WERI-Rb-1 (cell line): ENCODE measurements at regions not wholly inside any gene's neighbourhood (a gene's known extent, or its start where the extent isn't known, plus 50 kb on each side); places are given as distances from the start of the nearest gene placed in this dataset.

Source experiments
- DNase-seq: peaks from one replicate; pipeline ENCODE4 v3.0.0-alpha.2; 2020
- H3K27ac ChIP-seq: fragments of 250-450 bp; sonication (Bioruptor Pico); 2 replicates; pipeline ENCODE4 v1.5.1; 2020; ENCODE audit warnings: mild to moderate bottlenecking, moderate library complexity
- H3K27me3 ChIP-seq: fragments of 250-450 bp; sonication (Bioruptor Pico); 2 replicates; pipeline ENCODE4 v1.5.1; 2021; ENCODE audit warnings: mild to moderate bottlenecking, low read depth, moderate library complexity; ENCODE audit not compliant: insufficient read depth, severe bottlenecking
- H3K36me3 ChIP-seq: fragments of 250-450 bp; sonication (Bioruptor Pico); 2 replicates; pipeline ENCODE4 v1.5.1; 2020; ENCODE audit warnings: mild to moderate bottlenecking, moderate library complexity
- H3K4me3 ChIP-seq: 2 replicates; pipeline ENCODE4 v1.5.1; 2011; ENCODE audit warnings: low read depth, mild to moderate bottlenecking, control low read depth, low read length
- H3K9me3 ChIP-seq: fragments of 250-450 bp; sonication (Bioruptor Pico); 2 replicates; pipeline ENCODE4 v1.5.1; 2021; ENCODE audit warnings: mild to moderate bottlenecking, moderate library complexity; ENCODE audit not compliant: severe bottlenecking
- CTCF ChIP-seq: IDR thresholded peaks from 2 replicates; pipeline ENCODE4 v1.5.1; 2011; ENCODE audit warnings: low read depth, mild to moderate bottlenecking, control low read depth, inconsistent platforms, low read length

DNA sequence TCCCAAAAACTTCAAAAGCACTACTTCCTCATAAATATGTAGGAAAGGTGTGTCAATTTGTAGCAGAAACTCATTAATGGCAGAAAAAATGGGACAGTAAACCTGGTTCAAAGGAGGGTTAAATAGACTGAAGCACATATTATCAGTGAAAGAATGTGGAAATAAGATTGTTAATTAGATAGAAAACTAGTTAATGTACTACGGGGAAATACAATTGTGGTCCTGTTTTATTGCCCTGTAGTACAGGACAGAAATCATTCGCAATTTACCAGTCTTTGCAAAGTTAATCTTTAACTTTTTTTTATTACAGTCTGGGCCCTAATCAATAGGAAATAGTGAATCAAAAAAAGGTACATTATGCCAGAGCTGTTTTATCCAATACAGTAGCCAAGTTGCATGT lies 82.0 kb upstream of the PAK5 start:
- no peaks in the 10 kb centered on the region for H3K36me3 ChIP-seq
- no peak for DNase-seq
- H3K4me3 ChIP-seq: no peak overlapping the region
- no peaks in the 10 kb centered on the region for H3K27me3 ChIP-seq
- no peak overlapping the region for H3K27ac ChIP-seq
- no peaks in the 10 kb centered on the region for H3K9me3 ChIP-seq
- TF ChIP-seq CTCF: no peak

- Histone ChIP-seq H3K4me3 (no peak overlapping the region), H3K9me3 (no peaks in the 10 kb centered on the region), H3K36me3 (no peaks in the 10 kb centered on the region), H3K27ac (no peak overlapping the region), H3K27me3 (no peaks in the 10 kb centered on the region)
- no peak for TF ChIP-seq CTCF
- no peak for DNase-seq
Observed at GRCh38 chr20:9919271-9920014, 80.6 kb upstream of the PAK5 start.

- no peak for TF ChIP-seq CTCF
- Histone ChIP-seq H3K4me3 (no peak overlapping the region), H3K36me3 (no peaks in the 10 kb centered on the region), H3K9me3 (no peaks in the 10 kb centered on the region), H3K27me3 (no peaks in the 10 kb centered on the region), H3K27ac (no peak overlapping the region)
- DNase-seq: no peak
Observed at GRCh38 chr20:9918348-9918747, 79.5 kb upstream of the PAK5 start.

GRCh38 chr20:9916761-9917160 lies 77.9 kb upstream of the PAK5 start:
- DNase-seq: no peak
- Histone ChIP-seq H3K4me3 (no peak overlapping the region), H3K27ac (no peak overlapping the region)

DNA sequence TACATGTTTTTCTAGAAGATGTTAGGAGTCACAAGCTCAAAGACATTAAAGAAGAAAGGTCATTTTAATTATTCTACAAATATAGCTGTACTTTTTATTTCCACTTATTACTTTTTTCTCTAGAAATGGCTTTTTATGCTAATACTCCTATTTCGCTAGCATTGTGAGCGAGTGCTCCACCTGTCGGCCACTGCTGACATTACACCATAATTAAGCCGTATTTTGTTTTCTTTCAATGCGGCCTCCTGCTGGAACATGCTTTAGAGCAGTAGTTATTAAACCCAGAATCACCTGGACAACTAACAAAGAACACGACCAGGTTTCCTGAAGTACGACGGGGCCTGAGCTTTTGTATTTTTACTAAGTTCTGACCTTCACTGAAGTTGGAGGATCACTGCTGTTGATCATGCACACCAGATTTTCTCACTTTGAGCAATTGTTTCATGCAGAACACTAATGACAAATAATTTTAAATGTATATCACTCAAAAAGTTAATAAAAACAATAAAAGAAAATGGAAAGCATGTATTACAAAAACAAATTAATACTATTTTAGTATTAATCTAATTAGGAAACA lies 74.1 kb upstream of the PAK5 start:
- no peak overlapping the region for H3K27ac ChIP-seq
- H3K36me3 ChIP-seq: no peaks in the 10 kb centered on the region
- no peaks in the 10 kb centered on the region for H3K9me3 ChIP-seq
- H3K27me3 ChIP-seq: no peaks in the 10 kb centered on the region
- peak; percentile 58 for TF ChIP-seq CTCF
- no peak overlapping the region for H3K4me3 ChIP-seq
- peak; percentile 18 for DNase-seq

More at GRCh38 chr20:9916761-9917160, 77.9 kb upstream of the PAK5 start:
- TF ChIP-seq CTCF: no peak
- H3K27me3 ChIP-seq: no peaks in the 10 kb centered on the region
- H3K36me3 ChIP-seq: no peaks in the 10 kb centered on the region
- H3K9me3 ChIP-seq: no peaks in the 10 kb centered on the region
